Prostate gland (tissue), 2 donors: ENCODE measurements at regions not wholly inside any gene's neighbourhood (a gene's known extent, or its start where the extent isn't known, plus 50 kb on each side); places are given as distances from the start of the nearest gene placed in this dataset.

ENCODE experiments used
- POLR2A ChIP-seq: fragments of 450-650 bp; IDR thresholded peaks from one replicate; pipeline ENCODE4 v1.6.1; 2016; ENCODE audit warnings: antibody characterized with exemption, mild to moderate bottlenecking
- POLR2AphosphoS5 ChIP-seq: sonication (generic); formaldehyde crosslinking; IDR thresholded peaks from one replicate; pipeline ENCODE4 v1.6.1; 2017; ENCODE audit warnings: antibody characterized with exemption
- TF ChIP-seq, protein P1 (sequence below), 4 experiments: fragments of 200-600 bp in 2 of 4; fragments of 450-650 bp in 2 of 4; sonication (generic) in 2 of 4; IDR thresholded peaks; 1 replicate in 3 of 4; 2 replicates in 1 of 4; pipeline ENCODE4 v1.5.1; 2016 to 2019; ENCODE audit warnings: antibody characterized with exemption in 4 of 4, mild to moderate bottlenecking in 2 of 4, moderate library complexity in 2 of 4

DNA sequence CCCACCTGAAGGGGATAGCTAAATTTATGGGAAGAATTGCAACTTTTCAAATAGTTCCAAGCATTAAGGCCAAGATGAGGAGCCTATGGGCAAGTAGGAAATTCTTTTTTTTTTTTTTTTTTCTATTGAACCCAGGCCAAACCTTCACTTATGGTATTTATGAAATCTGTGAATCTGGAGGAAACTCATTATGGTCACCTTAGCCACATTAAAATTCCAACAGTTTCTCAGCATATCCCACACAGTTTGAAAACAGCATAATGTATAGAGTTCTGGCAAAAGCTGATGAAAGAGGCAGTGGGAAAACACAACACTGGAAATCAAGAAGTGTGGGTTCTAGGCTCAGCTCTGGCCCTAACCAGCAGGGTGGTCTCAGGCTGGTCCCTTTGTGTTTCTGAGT is 236.9 kb downstream of the PTEN start:
- TF ChIP-seq POLR2A = no peak
- TF ChIP-seq, protein P1, sequence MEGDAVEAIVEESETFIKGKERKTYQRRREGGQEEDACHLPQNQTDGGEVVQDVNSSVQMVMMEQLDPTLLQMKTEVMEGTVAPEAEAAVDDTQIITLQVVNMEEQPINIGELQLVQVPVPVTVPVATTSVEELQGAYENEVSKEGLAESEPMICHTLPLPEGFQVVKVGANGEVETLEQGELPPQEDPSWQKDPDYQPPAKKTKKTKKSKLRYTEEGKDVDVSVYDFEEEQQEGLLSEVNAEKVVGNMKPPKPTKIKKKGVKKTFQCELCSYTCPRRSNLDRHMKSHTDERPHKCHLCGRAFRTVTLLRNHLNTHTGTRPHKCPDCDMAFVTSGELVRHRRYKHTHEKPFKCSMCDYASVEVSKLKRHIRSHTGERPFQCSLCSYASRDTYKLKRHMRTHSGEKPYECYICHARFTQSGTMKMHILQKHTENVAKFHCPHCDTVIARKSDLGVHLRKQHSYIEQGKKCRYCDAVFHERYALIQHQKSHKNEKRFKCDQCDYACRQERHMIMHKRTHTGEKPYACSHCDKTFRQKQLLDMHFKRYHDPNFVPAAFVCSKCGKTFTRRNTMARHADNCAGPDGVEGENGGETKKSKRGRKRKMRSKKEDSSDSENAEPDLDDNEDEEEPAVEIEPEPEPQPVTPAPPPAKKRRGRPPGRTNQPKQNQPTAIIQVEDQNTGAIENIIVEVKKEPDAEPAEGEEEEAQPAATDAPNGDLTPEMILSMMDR (IDR thresholded peaks at IDR 0.05) = no peak
- no peak for TF ChIP-seq POLR2AphosphoS5
